Gastrocnemius medialis (tissue), 4 donors: ENCODE measurements at regions not wholly inside any gene's neighbourhood (a gene's known extent, or its start where the extent isn't known, plus 50 kb on each side); places are given as distances from the start of the nearest gene placed in this dataset.

Experiments used
- ATAC-seq, 2 donors: fragments of 150-250 bp; one replicate each; pipeline ENCODE4 v1.9.1; 2016
- DNase-seq, 2 donors: peaks; one replicate each; pipeline ENCODE4 v3.0.0-alpha.2; 2019
- H3K27ac ChIP-seq, 4 donors: fragments of 200-600 bp; sonication (generic); 1 replicate in 1 of 4; 2 replicates in 3 of 4; pipeline ENCODE4 v1.5.1; 2016 to 2018; ENCODE audit warnings: mild to moderate bottlenecking in 2 of 4, moderate library complexity in 1 of 4
- H3K27me3 ChIP-seq, 3 donors: fragments of 200-600 bp; sonication (generic) in 2 of 3; 1 replicate in 1 of 3; 2 replicates in 2 of 3; pipeline versions ENCODE4 v1.5.1 to v1.6.0; 2016 to 2019; ENCODE audit warnings: mild to moderate bottlenecking in 1 of 3, moderate library complexity in 1 of 3
- H3K36me3 ChIP-seq, 2 donors: fragments of 200-600 bp; sonication (generic) in 1 of 2; one replicate each; pipeline ENCODE4 v1.5.1; 2017 to 2018
- H3K4me1 ChIP-seq, 2 donors: fragments of 200-600 bp; sonication (generic) in 1 of 2; one replicate each; pipeline ENCODE4 v1.5.1; 2016 to 2017; ENCODE audit warnings: mild to moderate bottlenecking in 2 of 2
- H3K4me3 ChIP-seq, 4 donors: fragments of 200-600 bp; sonication (generic) in 3 of 4; 1 replicate in 1 of 4; 2 replicates in 3 of 4; pipeline ENCODE4 v1.5.1; 2016 to 2019; ENCODE audit warnings: mild to moderate bottlenecking in 2 of 4
- H3K9me3 ChIP-seq, 3 donors: fragments of 200-600 bp; sonication (generic) in 2 of 3; 1 replicate in 1 of 3; 2 replicates in 2 of 3; pipeline ENCODE4 v1.5.1; 2016 to 2019
- CTCF ChIP-seq, 5 experiments: fragments of 450-650 bp in 3 of 5; fragments of 200-600 bp in 2 of 5; sonication (generic) in 2 of 5; IDR thresholded peaks in 4 of 5; conservative IDR thresholded peaks in 1 of 5; 1 replicate in 4 of 5; 2 replicates in 1 of 5; pipeline ENCODE4 v1.5.1; 2016 to 2019; ENCODE audit warnings: antibody characterized with exemption in 5 of 5, mild to moderate bottlenecking in 3 of 5, moderate library complexity in 3 of 5
- POLR2A ChIP-seq, 2 donors: fragments of 450-650 bp; IDR thresholded peaks; one replicate each; pipeline ENCODE4 v1.6.1; 2017; ENCODE audit warnings: antibody characterized with exemption in 2 of 2, mild to moderate bottlenecking in 2 of 2, moderate library complexity in 2 of 2
- in situ Hi-C, 4 donors: fragments of 200-750 bp; cut with MboI; loops; one replicate each; pipeline versions ENCODE4 v1.15.0 to v1.8.0; 2017; ENCODE audit warnings: low sequenced_read_pairs in 4 of 4
- intact Hi-C: fragments of 100-400 bp; cut with DNase I; formaldehyde crosslinking; loops from one replicate; pipeline ENCODE4 v1.15.1; 2023; ENCODE audit warnings: low total_unique reads

DNA sequence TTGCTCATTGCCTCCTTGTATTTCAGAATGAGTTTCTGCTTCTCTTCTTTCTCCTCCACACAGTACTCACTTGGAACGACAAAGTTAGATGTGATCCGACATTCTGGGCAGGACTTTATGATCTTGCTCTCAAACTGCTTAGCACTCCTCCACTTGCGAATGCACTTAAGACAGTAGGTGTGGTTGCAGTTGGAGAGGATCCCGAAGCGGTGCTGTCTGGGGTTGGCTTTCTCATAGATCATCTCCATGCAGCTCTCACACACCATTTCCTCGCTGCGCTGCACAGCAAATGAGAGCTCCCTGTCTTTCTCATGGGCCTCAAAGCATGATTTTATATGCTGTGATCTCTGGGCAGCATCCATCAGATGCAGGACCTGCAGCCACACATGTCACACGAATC lies 245.7 kb downstream of the C12orf50 start:
- in situ Hi-C loops = no loop called here
- Histone ChIP-seq H3K4me1 (no peaks in the 10 kb centered on the region), H3K4me3 (no peak overlapping the region), H3K27ac (no peak overlapping the region), H3K9me3 (no peaks in the 10 kb centered on the region), H3K36me3 (no peaks in the 10 kb centered on the region), H3K27me3 (no peaks in the 10 kb centered on the region)
- TF ChIP-seq POLR2A (IDR thresholded peaks at IDR 0.05) (no peak), CTCF (IDR thresholded peaks at IDR 0.05 in 4 of 5, conservative IDR thresholded peaks at IDR 0.05 in 1 of 5) (no peak)
- intact Hi-C loops = no loop called here
- ATAC-seq (no peak), DNase-seq (no peak)

- no peak for DNase-seq
- TF ChIP-seq CTCF (IDR thresholded peaks at IDR 0.05 in 4 of 5, conservative IDR thresholded peaks at IDR 0.05 in 1 of 5) = no peak
- no peak for ATAC-seq
- Histone ChIP-seq H3K27me3 (no peaks in the 10 kb centered on the region), H3K27ac (no peak overlapping the region), H3K36me3 (no peaks in the 10 kb centered on the region), H3K9me3 (no peaks in the 10 kb centered on the region), H3K4me3 (no peak overlapping the region), H3K4me1 (no peaks in the 10 kb centered on the region)
- intact Hi-C loops (no loop called here), in situ Hi-C loops (no loop called here)
Observed at GRCh38 chr12:87782838-87783237, 246.4 kb downstream of the C12orf50 start.

DNA sequence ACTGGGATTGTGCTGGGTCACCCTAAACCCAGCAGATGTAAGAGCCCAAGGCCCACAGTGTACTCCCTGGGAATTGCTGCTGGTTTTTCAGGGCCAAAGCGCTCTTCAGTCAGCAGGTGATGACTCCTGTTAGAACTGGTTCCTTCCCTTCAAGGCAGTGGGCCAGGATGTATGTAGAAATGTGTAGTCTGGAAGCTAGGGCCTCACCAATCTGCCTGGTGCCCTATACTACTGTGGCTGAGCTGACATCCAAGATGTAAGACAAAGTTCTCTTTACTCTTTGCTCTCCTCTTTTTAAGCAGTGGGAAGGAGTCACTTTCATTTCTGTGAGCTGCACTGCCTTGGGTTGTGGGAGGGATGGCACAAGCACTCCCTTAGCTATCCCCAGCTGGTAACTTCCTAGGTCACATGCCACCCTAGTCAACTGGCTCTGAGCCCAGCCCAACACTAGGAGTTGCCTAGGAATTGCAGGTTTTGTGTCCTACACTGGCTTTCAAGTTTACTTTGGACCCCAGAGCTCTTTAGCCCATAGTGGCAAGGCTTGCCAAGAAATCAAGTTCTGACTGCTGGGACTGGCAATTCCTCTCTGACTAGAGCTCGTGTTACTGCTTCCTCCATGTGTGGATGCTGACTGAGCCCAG lies 249.2 kb downstream of the C12orf50 start:
- Histone ChIP-seq H3K27ac (no peak overlapping the region), H3K9me3 (no peaks in the 10 kb centered on the region), H3K27me3 (no peaks in the 10 kb centered on the region), H3K4me1 (no peaks in the 10 kb centered on the region), H3K4me3 (no peak overlapping the region), H3K36me3 (no peaks in the 10 kb centered on the region)
- TF ChIP-seq CTCF (IDR thresholded peaks at IDR 0.05 in 4 of 5, conservative IDR thresholded peaks at IDR 0.05 in 1 of 5) (no peak), POLR2A (IDR thresholded peaks at IDR 0.05) (no peak)
- intact Hi-C loops = no loop called here
- DNase-seq (no peak), ATAC-seq (no peak)
- in situ Hi-C loops = no loop called here

GRCh38 chr12:87779016-87779415 lies 250.2 kb downstream of the C12orf50 start:
- no peak for TF ChIP-seq POLR2A (IDR thresholded peaks at IDR 0.05)
- TF ChIP-seq CTCF (IDR thresholded peaks at IDR 0.05 in 4 of 5, conservative IDR thresholded peaks at IDR 0.05 in 1 of 5) = no peak
- Histone ChIP-seq H3K36me3 (no peaks in the 10 kb centered on the region), H3K9me3 (no peaks in the 10 kb centered on the region), H3K27ac (no peak overlapping the region), H3K27me3 (no peaks in the 10 kb centered on the region), H3K4me3 (no peak overlapping the region), H3K4me1 (no peaks in the 10 kb centered on the region)
- DNase-seq = no peak
- intact Hi-C loops = no loop called here
- no peak for ATAC-seq
- in situ Hi-C loops = no loop called here

DNA sequence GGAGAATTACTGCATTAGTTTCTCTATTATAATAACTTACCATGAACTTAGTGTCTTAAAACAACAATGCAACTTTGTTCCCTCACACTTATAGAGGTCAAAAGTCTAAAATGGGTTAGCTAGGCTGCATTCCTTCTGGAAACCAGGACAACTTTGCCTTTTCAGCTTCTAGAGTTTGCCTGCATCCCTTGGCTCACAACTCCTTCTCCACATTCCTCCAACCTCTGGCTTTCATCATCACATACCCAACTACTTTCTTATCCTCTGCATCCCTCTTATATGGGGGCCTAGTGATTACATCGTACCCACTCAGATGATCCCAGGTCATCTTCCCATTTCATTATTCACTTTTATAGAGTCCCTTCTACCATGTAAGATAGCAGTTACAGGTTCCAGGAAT lies 251.1 kb downstream of the C12orf50 start:
- in situ Hi-C loops = no loop called here
- Histone ChIP-seq H3K36me3 (no peaks in the 10 kb centered on the region), H3K4me3 (no peak overlapping the region), H3K9me3 (no peaks in the 10 kb centered on the region), H3K27ac (no peak overlapping the region), H3K4me1 (no peaks in the 10 kb centered on the region), H3K27me3 (no peaks in the 10 kb centered on the region)
- ATAC-seq = no peak
- TF ChIP-seq POLR2A (IDR thresholded peaks at IDR 0.05) (no peak), CTCF (IDR thresholded peaks at IDR 0.05 in 4 of 5, conservative IDR thresholded peaks at IDR 0.05 in 1 of 5) (no peak)
- intact Hi-C loops = no loop called here
- DNase-seq = no peak
